HEK293 (cell line): ENCODE measurements at regions not wholly inside any gene's neighbourhood (a gene's known extent, or its start where the extent isn't known, plus 50 kb on each side); places are given as distances from the start of the nearest gene placed in this dataset.

ENCODE experiments used
- CTCF ChIA-PET: fragments of 350-600 bp; formaldehyde crosslinking; extraction: SDS; loops from one replicate; lab custom pipeline; 2021; ENCODE audit warnings: antibody characterized with exemption; lab: Yijun Ruan, JAX
- POLR2A ChIA-PET: fragments of 300-600 bp; formaldehyde crosslinking; extraction: SDS; loops from one replicate; lab custom pipeline; 2020; ENCODE audit warnings: antibody characterized with exemption, inconsistent platforms; lab: Yijun Ruan, JAX
- H3K27ac ChIP-seq: fragments of 200-500 bp; sonication (Bioruptor generic); 2 replicates; pipeline ENCODE4 v1.5.1; 2014; ENCODE audit warnings: low read depth, low read length, control low read depth, inconsistent platforms; ENCODE audit errors: extremely low read depth
- H3K36me3 ChIP-seq, 2 experiments: fragments of 200-500 bp in 1 of 2; sonication (Bioruptor generic) in 1 of 2; 1 replicate in 1 of 2; 2 replicates in 1 of 2; pipeline ENCODE4 v1.5.1; 2014 to 2017; ENCODE audit warnings: inconsistent platforms in 2 of 2, low read length in 2 of 2; ENCODE audit not compliant: control insufficient read depth in 2 of 2, insufficient read depth in 1 of 2
- H3K4me1 ChIP-seq: fragments of 200-500 bp; sonication (Bioruptor generic); 2 replicates; pipeline ENCODE4 v1.5.1; 2014; ENCODE audit warnings: mild to moderate bottlenecking, low read length, inconsistent platforms; ENCODE audit not compliant: control insufficient read depth, insufficient read depth
- H3K4me3 ChIP-seq: 2 replicates; pipeline ENCODE4 v1.5.1; 2011; ENCODE audit warnings: low read depth, mild to moderate bottlenecking, control low read depth, low read length, moderate library complexity
- H3K9me3 ChIP-seq: fragments of 200-500 bp; sonication (Bioruptor generic); 2 replicates; pipeline ENCODE4 v1.5.1; 2014; ENCODE audit warnings: low read depth, low read length, inconsistent platforms; ENCODE audit not compliant: control insufficient read depth, insufficient read depth
- BCL11A ChIP-seq: fragments of 450-650 bp; formaldehyde crosslinking; IDR thresholded peaks from 2 replicates; pipeline ENCODE4 v1.5.1; 2016; ENCODE audit warnings: low read depth, missing biosample characterization, missing genetic modification characterization
- BCL6B ChIP-seq: fragments of 450-650 bp; formaldehyde crosslinking; IDR thresholded peaks from 2 replicates; pipeline ENCODE4 v1.5.1; 2017; ENCODE audit warnings: missing biosample characterization, missing genetic modification characterization
- CTCF ChIP-seq: fragments of 450-650 bp; formaldehyde crosslinking; IDR thresholded peaks from 2 replicates; pipeline ENCODE4 v1.5.1; 2016; ENCODE audit warnings: missing biosample characterization, missing genetic modification characterization
- GLI2 ChIP-seq: fragments of 450-650 bp; formaldehyde crosslinking; IDR thresholded peaks from 2 replicates; pipeline ENCODE4; 2017; ENCODE audit warnings: missing biosample characterization, missing genetic modification characterization, low read depth, borderline replicate concordance
- IKZF3 ChIP-seq: fragments of 450-650 bp; IDR thresholded peaks from 2 replicates; pipeline ENCODE4 v1.5.0; 2018; ENCODE audit warnings: missing biosample characterization, mild to moderate bottlenecking, missing genetic modification characterization, moderate library complexity
- KLF16 ChIP-seq: fragments of 450-650 bp; formaldehyde crosslinking; IDR thresholded peaks from 2 replicates; pipeline ENCODE4 v1.5.1; 2017; ENCODE audit warnings: missing biosample characterization, missing genetic modification characterization
- OVOL3 ChIP-seq: fragments of 450-650 bp; formaldehyde crosslinking; IDR thresholded peaks from 2 replicates; pipeline ENCODE4 v1.5.1; 2016; ENCODE audit warnings: missing biosample characterization, missing genetic modification characterization
- PBX3 ChIP-seq: sonication (generic); formaldehyde crosslinking; IDR thresholded peaks from 2 replicates; pipeline ENCODE4 v1.8.1; 2022; ENCODE audit warnings: mild to moderate bottlenecking, moderate library complexity, missing genetic modification reagents
- REPIN1 ChIP-seq: fragments of 450-650 bp; formaldehyde crosslinking; IDR thresholded peaks from 2 replicates; pipeline ENCODE4 v1.5.1; 2017; ENCODE audit warnings: missing biosample characterization, missing genetic modification characterization, low read depth
- TCF7L2 ChIP-seq: IDR thresholded peaks from 2 replicates; pipeline ENCODE4 v1.6.1; 2011; ENCODE audit warnings: low read depth, mild to moderate bottlenecking, inconsistent platforms, low read length, moderate library complexity, borderline replicate concordance
- ZFP3 ChIP-seq: fragments of 450-650 bp; formaldehyde crosslinking; IDR thresholded peaks from 2 replicates; pipeline ENCODE4 v1.5.1; 2016; ENCODE audit warnings: low read depth, missing biosample characterization, missing genetic modification characterization
- ZNF23 ChIP-seq: fragments of 450-650 bp; formaldehyde crosslinking; IDR thresholded peaks from 2 replicates; pipeline ENCODE4 v1.5.1; 2016; ENCODE audit warnings: missing biosample characterization, missing genetic modification characterization, borderline replicate concordance
- ZNF24 ChIP-seq: fragments of 450-650 bp; formaldehyde crosslinking; IDR thresholded peaks from 2 replicates; pipeline ENCODE4 v1.5.1; 2016; ENCODE audit warnings: missing biosample characterization, missing genetic modification characterization
- ZNF324 ChIP-seq: fragments of 450-650 bp; formaldehyde crosslinking; IDR thresholded peaks from 2 replicates; pipeline ENCODE4 v1.5.1; 2016; ENCODE audit warnings: missing biosample characterization, missing genetic modification characterization
- ZNF473 ChIP-seq: fragments of 450-650 bp; formaldehyde crosslinking; IDR thresholded peaks from 2 replicates; pipeline ENCODE4 v1.5.1; 2017; ENCODE audit warnings: missing biosample characterization, missing genetic modification characterization
- ZNF510 ChIP-seq: fragments of 450-650 bp; formaldehyde crosslinking; IDR thresholded peaks from 2 replicates; pipeline ENCODE4 v1.5.1; 2018; ENCODE audit warnings: mild to moderate bottlenecking, missing genetic modification characterization, missing biosample characterization; ENCODE audit not compliant: insufficient replicate concordance
- ZNF521 ChIP-seq: fragments of 450-650 bp; formaldehyde crosslinking; IDR thresholded peaks from 2 replicates; pipeline ENCODE4 v1.5.1; 2017; ENCODE audit warnings: missing biosample characterization, mild to moderate bottlenecking, missing genetic modification characterization
- ZNF544 ChIP-seq: fragments of 450-650 bp; formaldehyde crosslinking; IDR thresholded peaks from 2 replicates; pipeline ENCODE4 v1.5.0; 2017; ENCODE audit warnings: missing biosample characterization, missing genetic modification characterization
- ZNF548 ChIP-seq: fragments of 450-650 bp; formaldehyde crosslinking; IDR thresholded peaks from 2 replicates; pipeline ENCODE4 v1.5.1; 2016; ENCODE audit warnings: missing biosample characterization, missing genetic modification characterization
- ZNF660 ChIP-seq: fragments of 450-650 bp; IDR thresholded peaks from 2 replicates; pipeline ENCODE4 v1.5.1; 2018; ENCODE audit warnings: missing biosample characterization, mild to moderate bottlenecking, missing genetic modification characterization
- ZNF791 ChIP-seq: fragments of 450-650 bp; formaldehyde crosslinking; IDR thresholded peaks from 2 replicates; pipeline ENCODE4 v1.5.1; 2016; ENCODE audit warnings: missing biosample characterization, missing genetic modification characterization
- TF ChIP-seq, protein P1 (sequence below): fragments of 450-650 bp; formaldehyde crosslinking; IDR thresholded peaks from 2 replicates; pipeline ENCODE4 v1.5.1; 2016; ENCODE audit warnings: missing biosample characterization, missing genetic modification characterization

- TF ChIP-seq BCL6B (tag by site-specific recombination) (no peak), ZNF473 (no peak), ZNF24 (tag by site-specific recombination) (no peak), TCF7L2 (no peak), ZFP3 (tag by site-specific recombination) (no peak), REPIN1 (tag by site-specific recombination) (no peak)
- TF ChIP-seq, all 188 proteins: peak for 0
Measured at GRCh38 chr6:92922216-92922806, 497.0 kb downstream of the EPHA7 start (continued).

- TF ChIP-seq OVOL3 (tag by site-specific recombination) = no peak
- Histone ChIP-seq H3K36me3 (no peaks in the 10 kb centered on the region), H3K27ac (no peak overlapping the region), H3K9me3 (no peaks in the 10 kb centered on the region), H3K4me1 (no peaks in the 10 kb centered on the region), H3K4me3 (no peak overlapping the region)
- ChIA-PET CTCF (interaction anchor here (1.0 to 1.2 kb wide), 2 partner anchors 11 to 508 kb away, joined by 3 read pairs; no protein-coding TSS in a partner anchor), POLR2A (no interaction called here)
Measured at GRCh38 chr6:92915466-92915865, 503.9 kb downstream of the EPHA7 start.

DNA sequence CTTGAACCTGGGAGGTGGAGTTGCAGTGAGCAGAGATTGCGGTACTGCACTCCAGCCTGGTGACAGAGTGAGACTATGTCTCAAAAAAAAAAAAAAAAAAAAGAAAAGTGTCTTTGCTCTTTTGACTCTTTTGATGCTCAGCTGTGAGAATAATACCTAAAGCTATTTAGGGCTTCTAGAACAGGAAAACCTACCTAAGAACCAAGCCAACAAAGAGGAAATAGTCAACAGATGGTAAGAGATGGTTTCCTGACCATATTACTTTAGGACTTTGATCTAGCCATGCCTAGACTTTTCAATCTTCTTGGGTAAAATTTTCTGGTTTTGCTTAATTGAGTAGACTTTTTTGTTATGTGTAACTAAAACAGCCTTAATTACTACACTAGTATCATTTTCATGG, 508.1 kb downstream of the EPHA7 start:
- no peak overlapping the region for H3K4me3 ChIP-seq
- no peaks in the 10 kb centered on the region for H3K36me3 ChIP-seq
- H3K4me1 ChIP-seq = no peaks in the 10 kb centered on the region
- no peak overlapping the region for H3K27ac ChIP-seq
- H3K9me3 ChIP-seq = no peaks in the 10 kb centered on the region
- POLR2A ChIA-PET = interaction anchor here (0.6 kb wide), 1 partner anchor 233 kb away, joined by 3 read pairs; no protein-coding TSS in a partner anchor
- no peak for TF ChIP-seq GLI2
- TF ChIP-seq ZNF544 = no peak
- TF ChIP-seq ZNF324 (tag by site-specific recombination) = no peak
- CTCF ChIA-PET = no interaction called here

DNA sequence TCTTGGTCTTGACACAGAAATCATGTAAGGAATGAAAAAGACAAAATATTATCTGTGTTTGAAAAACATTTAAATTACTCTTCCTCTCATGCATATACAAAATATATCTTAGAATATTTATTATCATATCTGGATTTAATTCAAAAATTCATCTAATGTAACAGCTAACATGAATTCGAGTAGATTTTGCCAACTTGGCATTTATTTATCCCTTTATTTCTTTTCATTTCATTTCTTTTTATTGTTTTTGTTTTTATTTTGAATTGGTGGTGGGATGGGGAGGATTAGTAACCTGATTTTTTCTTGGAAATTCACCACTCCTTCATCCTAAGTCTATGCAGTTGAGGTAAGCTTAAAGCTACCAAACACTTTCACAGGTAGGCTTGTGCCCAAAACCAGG, 508.7 kb downstream of the EPHA7 start:
- H3K4me3 ChIP-seq = no peak overlapping the region
- H3K9me3 ChIP-seq = no peaks in the 10 kb centered on the region
- ChIA-PET CTCF (no interaction called here), POLR2A (no interaction called here)
- no peaks in the 10 kb centered on the region for H3K36me3 ChIP-seq
- H3K27ac ChIP-seq = no peak overlapping the region
- H3K4me1 ChIP-seq = no peaks in the 10 kb centered on the region
- TF ChIP-seq KLF16 (no peak), PBX3 (no peak), ZNF510 (no peak), ZNF521 (tag by site-specific recombination) (no peak), ZNF660 (tag by site-specific recombination) (no peak), IKZF3 (tag by site-specific recombination) (no peak), CTCF (tag by site-specific recombination) (no peak), BCL11A (tag by site-specific recombination) (no peak), ZNF791 (tag by site-specific recombination) (no peak), ZNF23 (tag by site-specific recombination) (no peak), ZNF548 (tag by site-specific recombination) (no peak)
- TF ChIP-seq, protein P1, sequence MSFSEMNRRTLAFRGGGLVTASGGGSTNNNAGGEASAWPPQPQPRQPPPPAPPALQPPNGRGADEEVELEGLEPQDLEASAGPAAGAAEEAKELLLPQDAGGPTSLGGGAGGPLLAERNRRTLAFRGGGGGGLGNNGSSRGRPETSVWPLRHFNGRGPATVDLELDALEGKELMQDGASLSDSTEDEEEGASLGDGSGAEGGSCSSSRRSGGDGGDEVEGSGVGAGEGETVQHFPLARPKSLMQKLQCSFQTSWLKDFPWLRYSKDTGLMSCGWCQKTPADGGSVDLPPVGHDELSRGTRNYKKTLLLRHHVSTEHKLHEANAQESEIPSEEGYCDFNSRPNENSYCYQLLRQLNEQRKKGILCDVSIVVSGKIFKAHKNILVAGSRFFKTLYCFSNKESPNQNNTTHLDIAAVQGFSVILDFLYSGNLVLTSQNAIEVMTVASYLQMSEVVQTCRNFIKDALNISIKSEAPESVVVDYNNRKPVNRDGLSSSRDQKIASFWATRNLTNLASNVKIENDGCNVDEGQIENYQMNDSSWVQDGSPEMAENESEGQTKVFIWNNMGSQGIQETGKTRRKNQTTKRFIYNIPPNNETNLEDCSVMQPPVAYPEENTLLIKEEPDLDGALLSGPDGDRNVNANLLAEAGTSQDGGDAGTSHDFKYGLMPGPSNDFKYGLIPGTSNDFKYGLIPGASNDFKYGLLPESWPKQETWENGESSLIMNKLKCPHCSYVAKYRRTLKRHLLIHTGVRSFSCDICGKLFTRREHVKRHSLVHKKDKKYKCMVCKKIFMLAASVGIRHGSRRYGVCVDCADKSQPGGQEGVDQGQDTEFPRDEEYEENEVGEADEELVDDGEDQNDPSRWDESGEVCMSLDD (tag by site-specific recombination) = no peak
